OCI-LY3 (cell line): ENCODE measurements at regions not wholly inside any gene's neighbourhood (a gene's known extent, or its start where the extent isn't known, plus 50 kb on each side); places are given as distances from the start of the nearest gene placed in this dataset.

Source experiments
- EZH2phosphoT487 ChIP-seq: fragments of 200-600 bp; shearing (Covaris generic); IDR thresholded peaks from 2 replicates; pipeline ENCODE4 v1.6.1; 2018; ENCODE audit warnings: antibody characterized with exemption, mixed run types, low read depth
- TF ChIP-seq, protein P1 (sequence below): fragments of 200-600, 300-600 bp; sonication (generic); IDR thresholded peaks from 2 replicates; pipeline ENCODE4 v1.5.1; 2014; ENCODE audit warnings: antibody characterized with exemption, low read length, low read depth

- TF ChIP-seq, protein P1, sequence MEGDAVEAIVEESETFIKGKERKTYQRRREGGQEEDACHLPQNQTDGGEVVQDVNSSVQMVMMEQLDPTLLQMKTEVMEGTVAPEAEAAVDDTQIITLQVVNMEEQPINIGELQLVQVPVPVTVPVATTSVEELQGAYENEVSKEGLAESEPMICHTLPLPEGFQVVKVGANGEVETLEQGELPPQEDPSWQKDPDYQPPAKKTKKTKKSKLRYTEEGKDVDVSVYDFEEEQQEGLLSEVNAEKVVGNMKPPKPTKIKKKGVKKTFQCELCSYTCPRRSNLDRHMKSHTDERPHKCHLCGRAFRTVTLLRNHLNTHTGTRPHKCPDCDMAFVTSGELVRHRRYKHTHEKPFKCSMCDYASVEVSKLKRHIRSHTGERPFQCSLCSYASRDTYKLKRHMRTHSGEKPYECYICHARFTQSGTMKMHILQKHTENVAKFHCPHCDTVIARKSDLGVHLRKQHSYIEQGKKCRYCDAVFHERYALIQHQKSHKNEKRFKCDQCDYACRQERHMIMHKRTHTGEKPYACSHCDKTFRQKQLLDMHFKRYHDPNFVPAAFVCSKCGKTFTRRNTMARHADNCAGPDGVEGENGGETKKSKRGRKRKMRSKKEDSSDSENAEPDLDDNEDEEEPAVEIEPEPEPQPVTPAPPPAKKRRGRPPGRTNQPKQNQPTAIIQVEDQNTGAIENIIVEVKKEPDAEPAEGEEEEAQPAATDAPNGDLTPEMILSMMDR, result no peak
- no peak for TF ChIP-seq EZH2phosphoT487
Measured at GRCh38 chr1:234701737-234702341, 91.9 kb upstream of the IRF2BP2 start.
